Type B pancreatic cell (in vitro differentiated cells): ENCODE measurements at regions not wholly inside any gene's neighbourhood (a gene's known extent, or its start where the extent isn't known, plus 50 kb on each side); places are given as distances from the start of the nearest gene placed in this dataset.
"Not testable (repeated sequence)": the region's sequence is repeated elsewhere in the genome, so short reads cannot be mapped to it uniquely, and the experiment has no call there.

Experiments used
- DNase-seq: peaks from one replicate; pipeline ENCODE4 v3.0.0; 2021; ENCODE audit warnings: mixed read lengths; ENCODE audit not compliant: unreplicated experiment; ENCODE audit errors: extremely low spot score
- H3K27ac Mint-ChIP-seq: 2 replicates; pipeline ENCODE4 v1.8.0; 2021; ENCODE audit warnings: mild to moderate bottlenecking, mixed read lengths
- H3K27me3 Mint-ChIP-seq: 2 replicates; pipeline ENCODE4 v1.8.0; 2021; ENCODE audit warnings: mixed read lengths
- H3K36me3 Mint-ChIP-seq: 2 replicates; pipeline ENCODE4 v1.8.0; 2021; ENCODE audit warnings: mixed read lengths
- H3K4me1 Mint-ChIP-seq: one replicate; pipeline ENCODE4 v1.8.0; 2021; ENCODE audit warnings: mixed read lengths; ENCODE audit not compliant: unreplicated experiment
- H3K4me3 Mint-ChIP-seq: 2 replicates; pipeline ENCODE4 v1.8.0; 2021; ENCODE audit warnings: mild to moderate bottlenecking, mixed read lengths
- H3K9me3 Mint-ChIP-seq: 2 replicates; pipeline ENCODE4 v1.8.0; 2021; ENCODE audit warnings: mixed read lengths
- CTCF ChIP-seq: fragments of 200-600 bp; sonication (generic); conservative IDR thresholded peaks from 2 replicates; pipeline ENCODE4 v1.5.0; 2021; ENCODE audit warnings: antibody characterized with exemption, mild to moderate bottlenecking

DNA sequence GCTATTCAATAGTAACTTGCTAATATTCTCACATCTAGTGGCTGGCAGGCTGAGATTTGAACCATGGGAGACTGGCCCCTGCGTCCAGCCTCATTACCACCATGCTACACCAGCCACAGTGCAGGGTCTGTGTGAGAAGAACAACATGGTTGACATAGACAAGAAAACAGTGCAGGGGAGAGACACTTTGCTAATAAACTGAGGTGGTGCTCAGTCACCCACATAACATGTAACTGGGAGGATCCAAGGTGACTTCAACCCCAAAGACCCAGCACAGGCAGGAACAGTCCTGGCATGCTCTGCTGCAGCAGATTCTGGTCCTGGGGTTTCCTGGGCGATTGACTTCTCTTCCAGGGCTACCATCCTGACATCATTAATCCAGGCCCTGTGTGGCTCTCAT is 143.1 kb downstream of the CSNK2A3 start:
- H3K27ac Mint-ChIP-seq, result no peak overlapping the region
- DNase-seq, result no peak
- TF ChIP-seq CTCF, result no peak
- H3K4me1 Mint-ChIP-seq, result no peaks in the 10 kb centered on the region
- peaks cover 20% of the 10 kb centered on the region for H3K27me3 Mint-ChIP-seq
- H3K9me3 Mint-ChIP-seq, result no peaks in the 10 kb centered on the region
- H3K36me3 Mint-ChIP-seq, result no peaks in the 10 kb centered on the region
- H3K4me3 Mint-ChIP-seq, result no peak overlapping the region

- no peak overlapping the region for H3K4me3 Mint-ChIP-seq
- H3K36me3 Mint-ChIP-seq, result no peaks in the 10 kb centered on the region
- no peak overlapping the region for H3K27ac Mint-ChIP-seq
- no peak for DNase-seq
- H3K27me3 Mint-ChIP-seq, result peaks cover 22% of the 10 kb centered on the region
- H3K9me3 Mint-ChIP-seq, result no peaks in the 10 kb centered on the region
- TF ChIP-seq CTCF, result no peak
- H3K4me1 Mint-ChIP-seq, result no peaks in the 10 kb centered on the region
These were observed 144.1 kb downstream of the CSNK2A3 start for GRCh38 chr11:11208994-11209393.

DNA sequence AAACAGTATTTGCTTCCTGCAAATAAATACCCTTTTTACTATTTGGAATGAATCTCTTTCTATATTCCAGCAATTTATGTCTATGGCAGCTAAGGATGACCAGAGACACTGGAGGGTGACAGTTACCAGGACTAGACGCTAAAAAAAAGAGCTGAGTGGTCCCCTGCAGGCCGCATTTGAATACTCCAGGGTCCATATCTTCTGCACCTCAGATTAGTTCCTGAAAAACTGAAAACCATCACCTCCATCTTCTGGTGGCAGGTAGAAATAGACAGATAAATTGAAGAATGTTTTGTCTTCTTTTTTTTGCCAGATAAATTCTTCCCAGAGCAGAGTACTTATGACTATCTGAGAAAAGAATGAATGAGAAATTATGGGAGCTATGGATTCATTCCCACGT is 145.6 kb downstream of the CSNK2A3 start:
- no peak for TF ChIP-seq CTCF
- Mint-ChIP-seq H3K4me1 (no peaks in the 10 kb centered on the region), H3K4me3 (no peak overlapping the region), H3K27me3 (peaks cover 15% of the 10 kb centered on the region), H3K36me3 (no peaks in the 10 kb centered on the region), H3K9me3 (no peaks in the 10 kb centered on the region), H3K27ac (no peak overlapping the region)
- DNase-seq, result no peak

DNA sequence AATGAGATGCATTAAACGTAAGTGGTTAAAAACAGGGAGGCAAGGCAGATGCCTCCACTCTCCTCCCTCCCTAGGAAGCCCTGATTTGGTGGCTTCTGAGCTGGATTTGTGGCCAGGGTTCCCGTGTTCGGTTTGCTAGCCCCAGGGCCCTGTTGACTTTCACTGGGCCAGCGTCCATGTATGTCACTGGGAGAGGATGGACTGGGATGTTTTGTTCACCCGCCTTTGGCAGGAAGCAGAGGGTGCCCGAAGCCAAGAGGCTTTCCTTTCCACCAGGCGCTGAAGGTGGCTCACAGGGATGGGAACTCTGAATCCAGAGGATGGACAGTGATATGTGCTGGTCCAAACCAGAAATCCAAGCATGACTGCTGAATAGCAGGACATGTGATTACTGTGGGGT is 146.6 kb downstream of the CSNK2A3 start:
- Mint-ChIP-seq H3K27me3 (peaks cover 15% of the 10 kb centered on the region), H3K4me1 (no peaks in the 10 kb centered on the region), H3K36me3 (no peaks in the 10 kb centered on the region), H3K27ac (no peak overlapping the region), H3K4me3 (no peak overlapping the region), H3K9me3 (no peaks in the 10 kb centered on the region)
- no peak for DNase-seq
- TF ChIP-seq CTCF, result no peak

- Mint-ChIP-seq H3K36me3 (no peaks in the 10 kb centered on the region), H3K4me1 (no peaks in the 10 kb centered on the region), H3K9me3 (no peaks in the 10 kb centered on the region), H3K4me3 (no peak overlapping the region), H3K27me3 (peaks cover 22% of the 10 kb centered on the region), H3K27ac (no peak overlapping the region)
- no peak for TF ChIP-seq CTCF
- no peak for DNase-seq
These were observed 150.2 kb downstream of the CSNK2A3 start for GRCh38 chr11:11202885-11203284.

GRCh38 chr11:11201302-11201701 is 151.7 kb downstream of the CSNK2A3 start:
- H3K27me3 Mint-ChIP-seq, result peaks cover 25% of the 10 kb centered on the region
- not testable (repeated sequence) for H3K4me1 Mint-ChIP-seq, H3K9me3 Mint-ChIP-seq

More at GRCh38 chr11:11201302-11201701, 151.7 kb downstream of the CSNK2A3 start:
- not testable (repeated sequence) for H3K36me3 Mint-ChIP-seq, H3K27ac Mint-ChIP-seq, DNase-seq, H3K4me3 Mint-ChIP-seq
